ENCODE measurements at regions not wholly inside any gene's neighbourhood (a gene's known extent, or its start where the extent isn't known, plus 50 kb on each side); places are given as distances from the start of the nearest gene placed in this dataset.
A peak's percentile ranks its signal among the peaks of the same experiment; 100 is the strongest.

DNA sequence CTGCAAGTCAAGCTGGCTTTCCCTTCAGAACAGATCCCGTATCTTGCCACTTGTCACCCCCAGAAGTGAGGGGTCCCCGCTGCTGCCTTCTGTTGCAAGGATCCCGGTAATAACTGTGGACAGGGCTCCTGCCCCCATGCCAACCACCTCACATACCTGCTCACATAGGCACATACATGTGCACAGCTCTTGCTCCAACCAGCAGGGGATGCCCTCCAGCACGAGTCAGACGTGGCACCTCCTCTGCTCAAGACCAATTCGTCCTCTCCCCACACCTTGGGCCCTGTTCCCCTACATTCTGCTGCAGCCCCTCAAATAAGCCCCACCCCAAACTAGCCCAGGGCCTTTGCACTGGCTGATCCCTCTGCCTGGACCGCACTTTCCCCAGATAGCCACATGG, 163.3 kb downstream of the CRYBB2 start:
- no peaks in the 10 kb centered on the region for H3K9me3 ChIP-seq (ENCODE audit: control insufficient read depth, insufficient read depth, low read length)
- DNase-seq (ENCODE audit: low read depth, low spot score): no peak
- no peaks in the 10 kb centered on the region for H3K27me3 ChIP-seq (ENCODE audit: control insufficient read depth, insufficient read depth, low read length)
- ChIA-PET CTCF (no interaction called here), POLR2A (no interaction called here)
- H3K27ac ChIP-seq (ENCODE audit: low read depth, low read length): no peak overlapping the region
- H3K4me3 ChIP-seq (ENCODE audit: low read depth, low read length): no peak overlapping the region
- TF ChIP-seq, protein P1, sequence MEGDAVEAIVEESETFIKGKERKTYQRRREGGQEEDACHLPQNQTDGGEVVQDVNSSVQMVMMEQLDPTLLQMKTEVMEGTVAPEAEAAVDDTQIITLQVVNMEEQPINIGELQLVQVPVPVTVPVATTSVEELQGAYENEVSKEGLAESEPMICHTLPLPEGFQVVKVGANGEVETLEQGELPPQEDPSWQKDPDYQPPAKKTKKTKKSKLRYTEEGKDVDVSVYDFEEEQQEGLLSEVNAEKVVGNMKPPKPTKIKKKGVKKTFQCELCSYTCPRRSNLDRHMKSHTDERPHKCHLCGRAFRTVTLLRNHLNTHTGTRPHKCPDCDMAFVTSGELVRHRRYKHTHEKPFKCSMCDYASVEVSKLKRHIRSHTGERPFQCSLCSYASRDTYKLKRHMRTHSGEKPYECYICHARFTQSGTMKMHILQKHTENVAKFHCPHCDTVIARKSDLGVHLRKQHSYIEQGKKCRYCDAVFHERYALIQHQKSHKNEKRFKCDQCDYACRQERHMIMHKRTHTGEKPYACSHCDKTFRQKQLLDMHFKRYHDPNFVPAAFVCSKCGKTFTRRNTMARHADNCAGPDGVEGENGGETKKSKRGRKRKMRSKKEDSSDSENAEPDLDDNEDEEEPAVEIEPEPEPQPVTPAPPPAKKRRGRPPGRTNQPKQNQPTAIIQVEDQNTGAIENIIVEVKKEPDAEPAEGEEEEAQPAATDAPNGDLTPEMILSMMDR (IDR thresholded peaks at IDR 0.05; ENCODE audit: low read depth, low read length): 0 out of 2 replicates have a peak, but pooled peaks have one; percentile 11

DNA sequence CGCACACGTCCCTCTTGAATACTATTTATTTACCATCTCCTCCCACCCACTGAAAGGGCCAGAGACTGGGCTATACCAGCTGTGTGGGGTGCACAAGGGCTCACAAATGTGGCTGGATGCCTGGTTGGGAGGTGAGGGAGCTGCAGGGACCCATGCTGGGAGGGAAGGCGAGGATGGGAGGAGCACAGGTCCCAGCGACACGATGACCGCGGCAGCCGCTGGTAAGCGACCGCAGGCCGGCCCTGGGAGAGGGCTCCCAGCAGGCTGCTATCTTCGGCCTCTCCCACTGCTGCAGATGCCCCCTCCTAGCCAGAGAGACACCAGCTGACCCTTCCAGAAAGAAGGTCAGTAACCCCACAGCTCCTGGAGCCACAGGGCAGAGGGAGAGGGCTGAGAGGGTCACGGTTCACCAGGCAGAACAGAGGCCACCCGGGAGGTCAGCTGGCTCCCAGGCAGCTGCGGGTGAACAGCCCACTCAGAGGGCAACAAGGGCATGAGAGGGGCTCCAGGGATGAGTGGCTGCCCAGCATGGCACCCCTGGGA, 163.9 kb downstream of the CRYBB2 start:
- H3K4me3 ChIP-seq (ENCODE audit: low read depth, low read length): no peak overlapping the region
- ChIA-PET POLR2A (no interaction called here), CTCF (no interaction called here)
- H3K9me3 ChIP-seq (ENCODE audit: control insufficient read depth, insufficient read depth, low read length): no peaks in the 10 kb centered on the region
- no peak for DNase-seq (ENCODE audit: low read depth, low spot score)
- TF ChIP-seq, protein P1 (IDR thresholded peaks at IDR 0.05; ENCODE audit: low read depth, low read length): no peak
- H3K27me3 ChIP-seq (ENCODE audit: control insufficient read depth, insufficient read depth, low read length): no peaks in the 10 kb centered on the region
- H3K27ac ChIP-seq (ENCODE audit: low read depth, low read length): no peak overlapping the region

DNA sequence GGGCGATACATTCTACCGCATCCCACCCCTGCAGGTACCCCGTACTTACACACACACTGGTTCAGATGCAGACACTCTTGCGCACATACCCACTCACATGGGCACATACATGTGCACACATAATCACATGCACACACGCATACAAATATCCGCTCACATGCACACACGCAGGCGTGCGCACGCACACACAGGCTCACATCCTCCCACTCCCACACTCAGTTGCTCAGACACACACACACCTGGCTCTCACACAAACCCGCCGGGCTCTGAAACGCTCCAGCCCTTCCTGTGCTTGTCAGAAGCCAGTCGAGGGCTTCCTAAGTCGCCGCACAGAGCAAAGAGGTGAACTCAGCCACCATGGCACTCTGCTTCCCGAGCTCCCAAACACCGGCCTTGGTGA, 164.5 kb downstream of the CRYBB2 start:
- CTCF ChIA-PET: no interaction called here
- no peak overlapping the region for H3K27ac ChIP-seq (ENCODE audit: low read depth, low read length)
- H3K9me3 ChIP-seq (ENCODE audit: control insufficient read depth, insufficient read depth, low read length): no peaks in the 10 kb centered on the region
- POLR2A ChIA-PET: no interaction called here
- DNase-seq (ENCODE audit: low read depth, low spot score): no peak
- TF ChIP-seq, protein P1 (IDR thresholded peaks at IDR 0.05; ENCODE audit: low read depth, low read length): no peak
- no peaks in the 10 kb centered on the region for H3K27me3 ChIP-seq (ENCODE audit: control insufficient read depth, insufficient read depth, low read length)
- no peak overlapping the region for H3K4me3 ChIP-seq (ENCODE audit: low read depth, low read length)

DNA sequence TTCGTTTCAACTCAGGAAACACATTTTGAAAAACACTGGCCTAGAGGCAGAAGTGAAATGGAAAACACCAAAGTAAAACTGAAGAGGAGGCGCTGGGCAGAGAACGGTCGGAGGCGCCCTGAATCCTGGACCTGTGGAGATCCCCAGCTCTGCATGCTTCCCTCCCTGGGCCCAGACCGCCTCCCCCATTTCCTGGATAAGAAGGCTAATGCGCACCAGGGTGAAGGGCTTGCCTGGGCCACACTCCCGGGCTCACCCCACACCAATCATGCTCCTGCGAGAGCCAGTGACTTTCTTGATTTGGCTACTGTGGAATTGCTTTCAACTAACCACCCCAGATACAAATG, 167.1 kb downstream of the CRYBB2 start:
- Histone ChIP-seq H3K27me3 (ENCODE audit: control insufficient read depth, insufficient read depth, low read length) (no peaks in the 10 kb centered on the region), H3K9me3 (ENCODE audit: control insufficient read depth, insufficient read depth, low read length) (no peaks in the 10 kb centered on the region), H3K27ac (ENCODE audit: low read depth, low read length) (no peak overlapping the region), H3K4me3 (ENCODE audit: low read depth, low read length) (no peak overlapping the region)
- no peak for DNase-seq (ENCODE audit: low read depth, low spot score)
- ChIA-PET CTCF (no interaction called here), POLR2A (no interaction called here)
- TF ChIP-seq, protein P1 (IDR thresholded peaks at IDR 0.05; ENCODE audit: low read depth, low read length): no peak

DNA sequence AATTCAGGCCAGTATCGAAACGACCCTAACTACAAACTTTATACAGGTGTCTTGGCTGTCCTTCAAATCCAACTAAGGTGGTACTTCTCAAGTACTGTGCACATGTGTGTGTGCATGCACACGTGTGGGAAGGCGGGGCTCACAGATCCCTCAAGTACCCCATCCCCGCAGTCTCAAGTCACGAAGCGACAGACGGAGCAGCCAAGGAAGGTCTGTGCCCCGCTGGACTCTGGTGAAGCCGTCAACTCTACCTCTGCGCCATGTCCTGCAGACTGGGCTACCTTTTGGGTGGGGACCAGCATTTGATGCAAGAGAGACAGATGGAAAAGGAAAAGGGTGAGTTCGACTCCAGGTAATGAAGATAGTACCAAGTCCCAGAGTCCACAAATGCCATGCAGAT, 169.0 kb downstream of the CRYBB2 start:
- no peaks in the 10 kb centered on the region for H3K9me3 ChIP-seq (ENCODE audit: control insufficient read depth, insufficient read depth, low read length)
- POLR2A ChIA-PET: no interaction called here
- TF ChIP-seq, protein P1 (IDR thresholded peaks at IDR 0.05; ENCODE audit: low read depth, low read length): no peak
- no peak overlapping the region for H3K27ac ChIP-seq (ENCODE audit: low read depth, low read length)
- H3K27me3 ChIP-seq (ENCODE audit: control insufficient read depth, insufficient read depth, low read length): no peaks in the 10 kb centered on the region
- DNase-seq (ENCODE audit: low read depth, low spot score): no peak
- H3K4me3 ChIP-seq (ENCODE audit: low read depth, low read length): no peak overlapping the region
- CTCF ChIA-PET: no interaction called here
